ENCODE measurements at regions not wholly inside any gene's neighbourhood (a gene's known extent, or its start where the extent isn't known, plus 50 kb on each side); places are given as distances from the start of the nearest gene placed in this dataset.

- TF ChIP-seq CTCF (conservative IDR thresholded peaks at IDR 0.05) (no peak), EZH2 (IDR thresholded peaks at IDR 0.05; ENCODE audit: low read depth) (no peak)
Measured at GRCh38 chr12:125786143-125786542, 720.9 kb downstream of the AACS start.
